ENCODE measurements at regions not wholly inside any gene's neighbourhood (a gene's known extent, or its start where the extent isn't known, plus 50 kb on each side); places are given as distances from the start of the nearest gene placed in this dataset.
A peak's percentile ranks its signal among the peaks of the same experiment; 100 is the strongest.

DNA sequence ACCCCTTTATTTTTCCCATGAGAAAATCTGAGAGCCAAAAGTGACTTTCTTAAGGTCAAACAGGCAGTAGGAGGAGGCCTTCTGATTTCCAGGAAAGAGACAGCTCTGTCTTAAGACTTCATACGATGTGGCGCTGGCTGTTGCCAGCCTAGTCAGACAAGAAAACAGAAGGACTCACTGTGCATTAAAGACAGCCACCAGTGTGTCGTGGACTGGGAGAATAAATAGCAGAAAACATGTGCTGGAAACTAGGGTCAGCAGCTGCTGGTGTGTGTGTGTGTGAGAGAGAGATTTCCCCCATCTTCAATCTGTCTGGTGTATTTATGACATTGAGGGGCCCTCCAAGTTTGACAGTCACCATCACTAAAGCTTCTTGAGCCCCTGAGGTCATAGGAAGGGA, 708.6 kb upstream of the TMEM132C start:
- Histone ChIP-seq H3K4me1 (replicated peaks) (no peaks in the 10 kb centered on the region), H3K27ac (no peak overlapping the region), H3K4me3 (no peak overlapping the region), H3K9me3 (no peaks in the 10 kb centered on the region), H3K27me3 (replicated peaks; ENCODE audit: insufficient read depth) (no peaks in the 10 kb centered on the region), H3K36me3 (no peaks in the 10 kb centered on the region)
- intact Hi-C loops (cut with DNase I), result no loop called here
- WGBS, result 71% methylated on average over 3 of the region's 3 CpGs
- no peak for DNase-seq (ENCODE audit: low spot score)
- TF ChIP-seq POLR2AphosphoS5 (IDR thresholded peaks at IDR 0.05), result no peak
- TF ChIP-seq, protein P1, sequence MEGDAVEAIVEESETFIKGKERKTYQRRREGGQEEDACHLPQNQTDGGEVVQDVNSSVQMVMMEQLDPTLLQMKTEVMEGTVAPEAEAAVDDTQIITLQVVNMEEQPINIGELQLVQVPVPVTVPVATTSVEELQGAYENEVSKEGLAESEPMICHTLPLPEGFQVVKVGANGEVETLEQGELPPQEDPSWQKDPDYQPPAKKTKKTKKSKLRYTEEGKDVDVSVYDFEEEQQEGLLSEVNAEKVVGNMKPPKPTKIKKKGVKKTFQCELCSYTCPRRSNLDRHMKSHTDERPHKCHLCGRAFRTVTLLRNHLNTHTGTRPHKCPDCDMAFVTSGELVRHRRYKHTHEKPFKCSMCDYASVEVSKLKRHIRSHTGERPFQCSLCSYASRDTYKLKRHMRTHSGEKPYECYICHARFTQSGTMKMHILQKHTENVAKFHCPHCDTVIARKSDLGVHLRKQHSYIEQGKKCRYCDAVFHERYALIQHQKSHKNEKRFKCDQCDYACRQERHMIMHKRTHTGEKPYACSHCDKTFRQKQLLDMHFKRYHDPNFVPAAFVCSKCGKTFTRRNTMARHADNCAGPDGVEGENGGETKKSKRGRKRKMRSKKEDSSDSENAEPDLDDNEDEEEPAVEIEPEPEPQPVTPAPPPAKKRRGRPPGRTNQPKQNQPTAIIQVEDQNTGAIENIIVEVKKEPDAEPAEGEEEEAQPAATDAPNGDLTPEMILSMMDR (IDR thresholded peaks at IDR 0.05), result no peak
- TF ChIP-seq POLR2A (IDR thresholded peaks at IDR 0.05), result no peak

DNA sequence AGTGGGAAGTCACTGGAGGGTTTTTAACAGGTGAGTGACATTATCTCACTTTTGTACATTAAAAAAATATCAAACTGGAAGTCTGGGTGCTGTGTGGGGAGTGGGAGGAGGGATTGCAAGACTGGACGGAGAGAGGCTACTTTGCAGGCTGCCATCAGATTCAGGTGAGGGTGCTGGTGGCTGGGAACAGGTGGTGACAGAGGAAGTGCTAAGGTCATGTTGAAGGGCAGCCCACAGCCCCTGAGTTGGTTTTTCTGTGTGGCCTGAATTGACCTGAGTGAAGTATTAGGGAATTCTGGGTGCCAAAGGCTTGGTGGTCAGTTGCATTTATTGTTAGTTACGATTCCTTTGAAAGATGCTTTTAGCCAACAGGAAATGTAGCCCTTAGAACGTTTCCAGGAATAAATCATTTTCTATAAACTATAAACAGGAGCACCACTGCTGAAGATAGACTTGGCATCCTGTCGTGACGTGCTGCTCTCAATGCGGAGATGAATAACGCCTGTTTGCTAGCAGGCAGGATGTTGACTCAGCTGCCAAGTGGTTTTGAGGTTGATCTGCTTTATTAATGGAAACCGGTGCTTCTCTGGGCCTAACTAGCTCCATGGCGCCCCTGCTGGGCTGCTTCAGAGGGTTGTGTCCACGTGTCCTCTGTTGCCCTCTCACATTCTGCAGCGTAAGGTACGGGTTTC, 707.5 kb upstream of the TMEM132C start:
- WGBS, result 26% methylated on average over 12 of the region's 12 CpGs
- no peaks in the 10 kb centered on the region for H3K4me1 ChIP-seq (replicated peaks)
- no peak overlapping the region for H3K4me3 ChIP-seq
- no peak for DNase-seq (ENCODE audit: low spot score)
- intact Hi-C loops (cut with DNase I), result no loop called here
- TF ChIP-seq, protein P1 (IDR thresholded peaks at IDR 0.05), result no peak
- TF ChIP-seq POLR2AphosphoS5 (IDR thresholded peaks at IDR 0.05), result peak; percentile 30
- H3K27ac ChIP-seq, result no peak overlapping the region
- no peaks in the 10 kb centered on the region for H3K9me3 ChIP-seq
- no peaks in the 10 kb centered on the region for H3K36me3 ChIP-seq
- no peaks in the 10 kb centered on the region for H3K27me3 ChIP-seq (replicated peaks; ENCODE audit: insufficient read depth)

DNA sequence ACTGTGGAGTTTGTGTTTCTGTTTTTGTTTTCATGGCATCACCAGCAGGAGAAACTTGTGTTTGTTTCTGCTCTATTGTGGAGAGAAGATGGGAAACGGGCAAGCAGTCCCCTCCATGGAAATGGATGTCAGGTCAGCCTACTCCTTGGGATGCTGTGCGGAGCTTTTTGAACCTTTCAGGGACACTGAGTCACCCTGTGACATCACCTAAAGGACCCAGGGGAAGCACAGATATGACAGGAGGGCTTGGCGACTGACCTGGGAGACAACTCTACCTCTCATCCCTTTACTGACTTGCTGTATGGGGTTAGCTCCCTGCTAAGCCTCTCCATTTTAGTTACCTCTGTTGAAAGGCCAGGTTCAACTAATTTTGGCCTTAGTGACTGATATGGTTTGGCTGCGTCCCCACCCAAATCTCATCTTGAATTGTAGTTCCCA, 706.9 kb upstream of the TMEM132C start:
- Histone ChIP-seq H3K27me3 (replicated peaks; ENCODE audit: insufficient read depth) (no peaks in the 10 kb centered on the region), H3K27ac (no peak overlapping the region), H3K4me1 (replicated peaks) (no peaks in the 10 kb centered on the region), H3K4me3 (no peak overlapping the region), H3K9me3 (no peaks in the 10 kb centered on the region), H3K36me3 (no peaks in the 10 kb centered on the region)
- DNase-seq (ENCODE audit: low spot score), result no peak
- intact Hi-C loops (cut with DNase I), result no loop called here
- TF ChIP-seq POLR2A (IDR thresholded peaks at IDR 0.05) (no peak), POLR2AphosphoS5 (IDR thresholded peaks at IDR 0.05) (no peak)
- TF ChIP-seq, protein P1 (IDR thresholded peaks at IDR 0.05), result no peak
- 95% methylated on average over 4 of the region's 4 CpGs for WGBS

DNA sequence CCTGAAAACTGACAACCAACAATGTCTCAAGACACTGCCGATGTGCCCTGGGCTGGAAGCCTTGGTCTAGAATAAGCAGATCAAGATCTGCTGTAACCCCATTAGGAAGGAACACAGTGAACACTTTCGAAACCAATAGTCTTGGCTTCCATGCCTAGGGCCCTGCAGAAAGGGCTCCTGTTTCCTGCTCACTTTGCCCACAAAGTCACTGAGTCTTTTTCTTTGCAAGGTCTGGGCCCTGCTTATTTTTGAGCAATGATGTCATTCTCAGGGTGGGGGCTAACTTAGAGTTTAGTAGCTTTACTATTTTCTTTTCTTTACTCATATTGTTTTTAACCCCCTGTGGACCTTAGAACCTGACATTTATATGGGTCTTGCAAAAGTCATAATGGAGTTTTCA, 704.2 kb upstream of the TMEM132C start:
- no peak overlapping the region for H3K4me3 ChIP-seq
- TF ChIP-seq POLR2AphosphoS5 (IDR thresholded peaks at IDR 0.05) (no peak), POLR2A (IDR thresholded peaks at IDR 0.05) (no peak)
- TF ChIP-seq, protein P1 (IDR thresholded peaks at IDR 0.05), result no peak
- no peaks in the 10 kb centered on the region for H3K9me3 ChIP-seq
- no peaks in the 10 kb centered on the region for H3K36me3 ChIP-seq
- no peak for DNase-seq (ENCODE audit: low spot score)
- H3K27me3 ChIP-seq (replicated peaks; ENCODE audit: insufficient read depth), result no peaks in the 10 kb centered on the region
- intact Hi-C loops (cut with DNase I), result no loop called here
- 65% methylated on average over 2 of the region's 2 CpGs for WGBS
- H3K27ac ChIP-seq, result no peak overlapping the region
- H3K4me1 ChIP-seq (replicated peaks), result no peaks in the 10 kb centered on the region

DNA sequence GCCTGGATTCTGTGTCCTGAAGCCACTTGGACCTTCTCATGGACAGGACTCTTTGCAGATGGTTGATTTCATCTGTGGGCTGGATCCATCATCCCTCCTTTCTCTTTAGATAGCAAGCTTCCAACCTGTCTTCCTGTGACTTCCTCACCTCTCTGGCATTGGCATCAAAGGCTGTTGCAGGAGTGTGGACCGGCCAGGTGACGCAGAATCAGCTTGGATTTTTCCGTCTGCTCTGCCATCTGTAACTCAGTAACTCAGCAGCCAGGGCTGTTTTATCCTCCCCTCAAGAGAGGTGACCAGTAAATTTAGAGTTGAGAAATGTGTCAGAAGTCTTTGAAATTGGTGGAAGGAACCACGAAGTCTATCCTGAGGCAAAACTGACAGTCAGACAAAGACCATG, 701.7 kb upstream of the TMEM132C start:
- Histone ChIP-seq H3K9me3 (no peaks in the 10 kb centered on the region), H3K4me3 (no peak overlapping the region), H3K4me1 (replicated peaks) (no peaks in the 10 kb centered on the region), H3K36me3 (no peaks in the 10 kb centered on the region), H3K27ac (no peak overlapping the region), H3K27me3 (replicated peaks; ENCODE audit: insufficient read depth) (no peaks in the 10 kb centered on the region)
- TF ChIP-seq, protein P1 (IDR thresholded peaks at IDR 0.05), result no peak
- TF ChIP-seq POLR2A (IDR thresholded peaks at IDR 0.05), result no peak
- TF ChIP-seq POLR2AphosphoS5 (IDR thresholded peaks at IDR 0.05), result no peak
- whole genome bisulfite sequencing, result 90% methylated on average over 4 of the region's 4 CpGs
- no peak for DNase-seq (ENCODE audit: low spot score)
- intact Hi-C loops (cut with DNase I), result no loop called here

Measured in prostate gland (tissue), 2 donors.